HG02885 (cell line): ENCODE measurements at regions not wholly inside any gene's neighbourhood (a gene's known extent, or its start where the extent isn't known, plus 50 kb on each side); places are given as distances from the start of the nearest gene placed in this dataset.

Experiments
- ATAC-seq: cut with Tn5 transposase; IDR thresholded peaks from one replicate; pipeline ENCODE4 v1.9.1; 2021; ENCODE audit warnings: mild to moderate bottlenecking; ENCODE audit not compliant: unreplicated experiment, poor library complexity

- no peak for ATAC-seq
Observed at GRCh38 chr17:12568358-12569251, 97.1 kb upstream of the MYOCD start.

- ATAC-seq, result no peak
Observed at GRCh38 chr17:12571606-12572005, 94.1 kb upstream of the MYOCD start.

GRCh38 chr17:12574525-12574924, 91.2 kb upstream of the MYOCD start:
- no peak for ATAC-seq

- ATAC-seq, result no peak
Observed at GRCh38 chr17:12575641-12576040, 90.0 kb upstream of the MYOCD start.

GRCh38 chr17:12579288-12579687, 86.4 kb upstream of the MYOCD start:
- ATAC-seq, result no peak

GRCh38 chr17:12580640-12581039, 85.0 kb upstream of the MYOCD start:
- no peak for ATAC-seq

- ATAC-seq, result no peak
Observed at GRCh38 chr17:12584727-12585126, 81.0 kb upstream of the MYOCD start.

- ATAC-seq, result no peak
Observed at GRCh38 chr17:12588531-12588930, 77.2 kb upstream of the MYOCD start.

- no peak for ATAC-seq
Observed at GRCh38 chr17:12590417-12590816, 75.3 kb upstream of the MYOCD start.

- ATAC-seq, result no peak
Observed at GRCh38 chr17:12591021-12591735, 74.5 kb upstream of the MYOCD start.

GRCh38 chr17:12592941-12593340, 72.7 kb upstream of the MYOCD start:
- ATAC-seq, result no peak

- no peak for ATAC-seq
Observed at GRCh38 chr17:12596961-12597360, 68.7 kb upstream of the MYOCD start.

GRCh38 chr17:12597895-12598294, 67.8 kb upstream of the MYOCD start:
- ATAC-seq, result no peak

- no peak for ATAC-seq
Observed at GRCh38 chr17:12599186-12599920, 66.3 kb upstream of the MYOCD start.

- no peak for ATAC-seq
Observed at GRCh38 chr17:12600349-12600748, 65.3 kb upstream of the MYOCD start.

- no peak for ATAC-seq
Observed at GRCh38 chr17:12603566-12603965, 62.1 kb upstream of the MYOCD start.

- ATAC-seq, result no peak
Observed at GRCh38 chr17:12605222-12605621, 60.5 kb upstream of the MYOCD start.

GRCh38 chr17:12613566-12613965, 52.1 kb upstream of the MYOCD start:
- ATAC-seq, result no peak
